ENCODE measurements at regions not wholly inside any gene's neighbourhood (a gene's known extent, or its start where the extent isn't known, plus 50 kb on each side); places are given as distances from the start of the nearest gene placed in this dataset.

DNA sequence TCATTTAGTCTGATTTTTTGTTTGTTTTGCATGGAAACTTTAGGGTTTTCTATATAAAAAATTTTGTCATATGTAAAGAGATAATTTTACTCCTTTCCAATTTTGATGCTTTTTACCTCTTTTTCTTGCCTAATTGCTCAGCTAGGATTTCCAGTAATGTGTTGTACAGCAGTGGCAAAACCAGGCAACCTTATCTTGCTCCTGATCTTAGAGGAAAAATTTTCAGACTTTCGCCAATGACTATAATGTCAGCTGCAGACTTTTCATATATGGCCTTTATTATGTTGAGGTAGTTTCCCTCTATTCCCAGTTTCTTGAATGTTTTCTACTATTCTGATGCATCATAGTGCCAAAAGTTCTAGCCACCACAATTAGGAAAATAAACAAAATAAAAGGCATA, 126.3 kb downstream of the ALOX5 start:
- TF ChIP-seq, protein P1, sequence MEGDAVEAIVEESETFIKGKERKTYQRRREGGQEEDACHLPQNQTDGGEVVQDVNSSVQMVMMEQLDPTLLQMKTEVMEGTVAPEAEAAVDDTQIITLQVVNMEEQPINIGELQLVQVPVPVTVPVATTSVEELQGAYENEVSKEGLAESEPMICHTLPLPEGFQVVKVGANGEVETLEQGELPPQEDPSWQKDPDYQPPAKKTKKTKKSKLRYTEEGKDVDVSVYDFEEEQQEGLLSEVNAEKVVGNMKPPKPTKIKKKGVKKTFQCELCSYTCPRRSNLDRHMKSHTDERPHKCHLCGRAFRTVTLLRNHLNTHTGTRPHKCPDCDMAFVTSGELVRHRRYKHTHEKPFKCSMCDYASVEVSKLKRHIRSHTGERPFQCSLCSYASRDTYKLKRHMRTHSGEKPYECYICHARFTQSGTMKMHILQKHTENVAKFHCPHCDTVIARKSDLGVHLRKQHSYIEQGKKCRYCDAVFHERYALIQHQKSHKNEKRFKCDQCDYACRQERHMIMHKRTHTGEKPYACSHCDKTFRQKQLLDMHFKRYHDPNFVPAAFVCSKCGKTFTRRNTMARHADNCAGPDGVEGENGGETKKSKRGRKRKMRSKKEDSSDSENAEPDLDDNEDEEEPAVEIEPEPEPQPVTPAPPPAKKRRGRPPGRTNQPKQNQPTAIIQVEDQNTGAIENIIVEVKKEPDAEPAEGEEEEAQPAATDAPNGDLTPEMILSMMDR (conservative IDR thresholded peaks at IDR 0.05; ENCODE audit: low read length), result no peak
- no peak for TF ChIP-seq EZH2phosphoT487 (IDR thresholded peaks at IDR 0.05; ENCODE audit: borderline replicate concordance)
